Activated T-cell treated with anti-CD3 and anti-CD28 coated beads for 48 hours (primary cell): ENCODE measurements at regions not wholly inside any gene's neighbourhood (a gene's known extent, or its start where the extent isn't known, plus 50 kb on each side); places are given as distances from the start of the nearest gene placed in this dataset.

Source experiments
- DNase-seq: peaks from one replicate; pipeline ENCODE4 v3.0.0-alpha.2; 2020; ENCODE audit warnings: low read depth

DNA sequence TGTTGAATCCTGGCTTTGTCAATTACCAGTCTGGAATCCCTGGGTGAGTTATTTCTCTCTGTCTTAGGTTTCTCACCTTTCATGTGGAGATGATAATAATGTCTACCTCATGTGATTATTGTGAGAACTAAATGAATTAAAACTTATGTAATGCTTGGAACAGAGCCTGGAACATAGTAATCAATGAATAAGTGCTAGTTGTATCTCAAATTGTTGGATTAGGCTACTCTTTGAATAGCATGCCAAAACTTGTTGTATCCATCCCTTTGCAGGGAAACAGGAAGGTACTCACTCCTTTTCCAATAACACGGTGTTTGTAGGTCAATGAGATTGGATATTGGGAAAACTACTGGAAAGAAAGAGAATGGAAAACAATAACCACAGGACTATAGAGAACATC lies 796.6 kb upstream of the ZEB2 start:
- no peak for DNase-seq

DNA sequence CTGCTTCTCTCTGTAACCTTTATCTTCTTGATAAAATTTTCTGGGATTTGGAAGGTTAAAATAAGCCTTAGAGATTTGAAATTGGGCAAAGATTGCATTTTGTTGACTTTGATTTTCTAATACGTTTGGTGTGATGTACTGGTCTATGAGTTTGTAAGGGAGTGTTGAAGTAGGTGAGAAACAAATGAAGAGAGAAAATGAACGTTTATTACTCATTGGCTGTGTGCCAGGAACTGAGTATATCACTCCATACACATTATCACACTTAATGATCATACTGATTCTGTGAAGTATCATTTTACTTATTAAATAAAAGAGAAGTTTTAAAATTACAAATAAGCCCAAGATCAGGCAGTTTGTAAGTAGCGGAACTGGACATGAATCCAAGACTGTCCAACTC lies 795.1 kb upstream of the ZEB2 start:
- no peak for DNase-seq

GRCh38 chr2:145314119-145314633 lies 794.3 kb upstream of the ZEB2 start:
- no peak for DNase-seq

DNA sequence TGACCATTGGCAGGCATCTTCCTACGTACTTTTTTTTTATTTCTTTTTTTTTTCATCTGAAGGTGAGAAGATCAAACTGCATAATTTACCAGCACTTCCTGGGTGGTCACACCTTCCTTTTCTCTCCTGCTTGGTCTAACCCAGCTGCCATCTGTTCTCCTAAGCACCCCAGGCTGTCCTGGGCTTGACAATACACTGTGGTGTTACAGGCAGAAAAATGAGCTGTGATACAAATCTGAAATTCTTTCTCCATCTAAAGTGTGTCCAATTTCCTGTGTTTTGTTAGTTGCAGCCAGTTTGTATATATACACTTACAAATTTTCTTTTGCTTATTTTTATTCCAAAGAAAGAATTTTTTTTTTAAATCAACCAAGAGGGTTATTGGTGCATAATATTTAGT lies 786.0 kb upstream of the ZEB2 start:
- DNase-seq = no peak

- no peak for DNase-seq
These were observed 784.6 kb upstream of the ZEB2 start for GRCh38 chr2:145304501-145304900.

DNA sequence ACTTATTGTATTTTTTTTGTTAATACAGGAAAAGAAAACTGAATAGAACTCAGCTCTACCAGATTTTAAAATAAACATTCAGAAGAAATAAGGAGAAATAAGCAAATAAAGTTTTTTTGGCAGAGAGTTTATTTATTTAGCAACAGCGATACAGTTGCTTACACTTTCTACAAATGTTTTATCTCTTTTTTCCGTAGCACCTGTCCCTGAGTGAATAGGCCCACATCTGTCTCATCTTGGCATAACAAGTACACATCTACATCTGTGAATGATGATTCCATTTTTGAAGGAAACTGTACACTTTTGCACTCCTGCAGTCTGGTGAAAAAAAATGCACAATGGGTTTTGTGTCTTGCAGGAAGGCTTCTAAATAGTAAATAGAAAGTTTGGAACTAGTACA lies 783.6 kb upstream of the ZEB2 start:
- no peak for DNase-seq

GRCh38 chr2:145302886-145303285 lies 783.0 kb upstream of the ZEB2 start:
- no peak for DNase-seq

GRCh38 chr2:145302451-145302850 lies 782.5 kb upstream of the ZEB2 start:
- DNase-seq = no peak

DNA sequence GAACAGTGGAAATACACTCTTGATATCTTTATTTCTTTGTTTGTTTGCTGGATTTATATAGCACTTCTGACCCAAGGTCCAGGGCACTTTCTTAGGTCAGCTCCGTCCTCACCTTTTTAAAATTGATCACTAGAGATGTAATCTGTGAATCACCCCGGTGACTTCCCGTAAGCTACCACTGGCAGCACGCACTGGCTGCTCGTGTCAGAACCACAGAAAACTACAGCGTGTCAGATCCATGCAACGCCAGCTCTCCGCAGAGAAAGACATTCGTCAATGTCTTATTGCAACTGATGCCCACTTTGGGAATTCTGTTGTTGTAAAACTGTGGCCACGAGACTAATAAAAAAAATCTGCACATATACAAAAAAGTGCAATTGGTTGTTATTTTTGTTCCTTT lies 779.4 kb upstream of the ZEB2 start:
- no peak for DNase-seq

GRCh38 chr2:145292166-145292565 lies 772.2 kb upstream of the ZEB2 start:
- DNase-seq = no peak

- DNase-seq = no peak
These were observed 771.1 kb upstream of the ZEB2 start for GRCh38 chr2:145290986-145291385.

GRCh38 chr2:145289946-145290345 lies 770.0 kb upstream of the ZEB2 start:
- no peak for DNase-seq

GRCh38 chr2:145288650-145289496 lies 769.0 kb upstream of the ZEB2 start:
- DNase-seq = no peak

GRCh38 chr2:145287736-145288135 lies 767.8 kb upstream of the ZEB2 start:
- DNase-seq = no peak

DNA sequence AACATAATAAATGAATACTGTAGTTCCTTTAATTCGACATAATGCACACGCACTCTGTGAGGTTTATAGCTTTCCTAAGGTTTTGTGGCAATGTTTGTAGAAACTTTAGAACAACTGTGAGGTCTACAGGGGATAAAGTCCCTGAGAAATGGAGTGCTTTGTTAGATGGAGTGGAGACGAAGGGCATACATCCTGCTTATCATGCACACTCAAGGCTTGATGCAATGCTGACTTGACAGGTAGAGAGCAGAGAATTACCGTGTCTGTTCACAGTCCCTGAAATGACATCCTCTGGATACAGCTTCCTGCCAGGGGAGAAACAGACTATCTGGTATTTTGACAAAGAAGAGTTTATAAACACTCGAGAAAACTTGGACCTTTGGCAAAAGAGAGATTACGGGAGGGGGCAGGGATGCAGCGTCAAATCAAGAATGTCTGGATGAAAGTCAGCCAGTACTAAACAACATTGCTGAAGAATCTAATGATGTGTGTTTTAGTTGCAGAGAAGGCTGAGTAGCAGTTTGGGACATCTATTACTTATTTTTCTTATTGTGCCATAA lies 766.9 kb upstream of the ZEB2 start:
- DNase-seq = no peak

DNA sequence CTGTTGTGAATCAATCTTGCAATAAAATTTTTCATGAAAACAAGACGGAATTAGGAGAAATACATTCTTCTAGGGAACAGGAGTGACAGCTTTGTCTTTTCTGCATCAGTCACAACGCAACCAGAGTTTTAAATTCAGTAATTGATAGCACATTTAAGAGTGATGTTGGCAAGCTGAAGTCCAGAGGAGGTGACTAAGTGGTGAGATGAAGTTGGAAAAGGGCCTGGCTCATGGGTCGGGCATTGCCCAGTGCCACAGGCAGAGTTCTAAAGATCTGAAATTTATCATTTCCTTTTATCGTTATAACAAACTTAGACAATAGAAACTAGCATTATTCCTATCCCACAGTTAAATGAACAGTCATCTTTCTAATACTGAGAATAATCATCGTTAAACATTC lies 764.6 kb upstream of the ZEB2 start:
- DNase-seq = no peak

DNA sequence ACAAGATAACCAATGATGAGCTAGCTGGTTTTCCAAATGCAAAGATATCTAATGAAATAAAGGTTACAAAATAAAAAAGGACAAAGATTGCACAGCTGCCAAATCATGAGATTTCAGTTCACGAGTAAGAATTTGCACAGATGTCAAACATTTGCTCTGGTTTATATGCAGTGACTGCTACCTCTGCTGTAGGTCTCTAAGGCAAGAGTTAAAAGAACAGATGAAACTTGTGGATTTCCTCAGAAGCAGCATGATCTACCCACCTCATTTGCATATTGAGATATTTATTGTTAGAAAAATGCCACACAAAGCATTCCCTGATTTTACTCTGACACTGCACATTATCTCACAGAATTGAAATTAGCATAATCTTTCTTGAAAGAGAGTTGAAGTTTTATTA lies 763.2 kb upstream of the ZEB2 start:
- no peak for DNase-seq

- no peak for DNase-seq
These were observed 758.0 kb upstream of the ZEB2 start for GRCh38 chr2:145277922-145278321.

DNA sequence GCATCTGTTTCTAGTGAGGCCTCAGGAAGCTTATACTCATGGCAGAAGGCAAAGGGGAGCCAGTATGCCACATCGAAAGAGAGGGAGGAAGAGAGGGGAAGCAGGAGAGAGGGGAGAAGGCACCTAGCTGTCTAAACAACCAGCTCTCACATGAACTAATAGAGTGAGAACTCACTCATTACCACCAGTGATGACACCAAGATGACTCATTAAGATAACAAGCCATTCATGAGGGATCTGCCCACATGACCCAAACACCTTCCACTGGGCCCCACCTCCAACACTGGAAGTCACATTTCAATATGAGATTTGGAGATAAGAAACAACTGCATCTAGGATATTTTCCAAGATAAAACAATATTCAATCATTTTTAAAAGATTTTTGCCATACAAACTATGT lies 753.9 kb upstream of the ZEB2 start:
- DNase-seq = no peak

GRCh38 chr2:145268931-145269330 lies 749.0 kb upstream of the ZEB2 start:
- DNase-seq = no peak

- DNase-seq = no peak
These were observed 747.5 kb upstream of the ZEB2 start for GRCh38 chr2:145267451-145267850.

- DNase-seq = no peak
These were observed 745.3 kb upstream of the ZEB2 start for GRCh38 chr2:145265244-145265643.

DNA sequence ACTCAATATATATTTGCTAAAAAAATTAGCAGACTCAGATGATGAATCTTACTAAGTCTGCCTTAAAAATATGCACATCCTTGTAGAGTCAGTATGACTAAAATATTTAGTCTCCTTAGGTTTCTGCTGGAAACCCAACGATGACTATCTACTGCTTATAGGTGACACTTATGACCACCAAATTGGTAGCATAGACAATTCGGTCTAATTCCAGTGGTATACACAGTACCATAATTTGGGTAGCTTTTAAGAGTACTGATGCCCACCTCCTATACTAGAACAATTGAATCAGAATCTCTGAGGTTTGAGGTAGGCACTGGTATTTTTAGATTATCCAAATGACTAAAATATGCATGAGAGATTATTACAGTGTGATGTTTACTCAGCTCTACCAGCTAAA lies 740.8 kb upstream of the ZEB2 start:
- no peak for DNase-seq

DNA sequence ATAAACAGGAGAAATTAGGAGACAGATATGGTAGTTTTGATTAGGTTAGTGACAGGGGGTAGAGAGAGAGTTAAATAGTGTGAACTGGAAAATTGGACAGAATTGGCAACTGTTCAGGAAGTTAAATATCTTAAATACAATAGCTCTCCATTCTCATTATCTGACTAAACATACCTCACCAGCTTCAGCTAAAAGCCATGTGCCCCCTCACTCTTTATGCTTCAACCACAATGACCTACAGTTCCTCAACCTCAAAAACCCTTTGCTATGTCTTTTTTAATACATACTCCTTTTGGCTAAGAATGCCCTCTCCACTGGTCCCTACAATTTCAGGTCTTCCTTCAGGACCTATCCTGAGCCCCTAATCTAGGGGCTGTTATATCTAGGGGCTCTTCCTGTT lies 740.2 kb upstream of the ZEB2 start:
- no peak for DNase-seq
